Activated CD8-positive, alpha-beta memory T cell treated with anti-CD3 and anti-CD28 coated beads, Interleukin-2, amount 10 ng/mL, durations not matched to agents 7 days and 5 days (primary cell): ENCODE measurements at regions not wholly inside any gene's neighbourhood (a gene's known extent, or its start where the extent isn't known, plus 50 kb on each side); places are given as distances from the start of the nearest gene placed in this dataset.
"Not testable (repeated sequence)": the region's sequence is repeated elsewhere in the genome, so short reads cannot be mapped to it uniquely, and the experiment has no call there.

ENCODE experiments used
- ATAC-seq: fragments of 150-1000 bp; cut with Tn5 transposase; one replicate; pipeline ENCODE4 v1.10.0; 2021; ENCODE audit warnings: moderate library complexity
- CTCF ChIA-PET: fragments of 350-600 bp; sonication (Branson Sonifier 250); formaldehyde crosslinking; loops from one replicate; lab custom pipeline; 2021; ENCODE audit warnings: antibody characterized with exemption; lab: Charles Lee
- DNase-seq: peaks from one replicate; pipeline ENCODE4 v3.0.0-alpha.2; 2020
- H3K27ac Mint-ChIP-seq: one replicate; pipeline ENCODE4 v1.8.0; 2021; ENCODE audit warnings: mild to moderate bottlenecking, mixed read lengths
- H3K27me3 Mint-ChIP-seq: one replicate; pipeline ENCODE4 v1.8.0; 2021; ENCODE audit warnings: mixed read lengths
- H3K36me3 Mint-ChIP-seq: one replicate; pipeline ENCODE4 v1.8.0; 2021; ENCODE audit warnings: mild to moderate bottlenecking, mixed read lengths
- H3K4me1 Mint-ChIP-seq: one replicate; pipeline ENCODE4 v1.8.0; 2021; ENCODE audit warnings: mixed read lengths
- H3K4me3 Mint-ChIP-seq: one replicate; pipeline ENCODE4 v1.8.0; 2021; ENCODE audit warnings: mild to moderate bottlenecking, moderate library complexity, mixed read lengths
- H3K9me3 Mint-ChIP-seq: one replicate; pipeline ENCODE4 v1.8.0; 2022; ENCODE audit warnings: low read depth, mixed read lengths

DNA sequence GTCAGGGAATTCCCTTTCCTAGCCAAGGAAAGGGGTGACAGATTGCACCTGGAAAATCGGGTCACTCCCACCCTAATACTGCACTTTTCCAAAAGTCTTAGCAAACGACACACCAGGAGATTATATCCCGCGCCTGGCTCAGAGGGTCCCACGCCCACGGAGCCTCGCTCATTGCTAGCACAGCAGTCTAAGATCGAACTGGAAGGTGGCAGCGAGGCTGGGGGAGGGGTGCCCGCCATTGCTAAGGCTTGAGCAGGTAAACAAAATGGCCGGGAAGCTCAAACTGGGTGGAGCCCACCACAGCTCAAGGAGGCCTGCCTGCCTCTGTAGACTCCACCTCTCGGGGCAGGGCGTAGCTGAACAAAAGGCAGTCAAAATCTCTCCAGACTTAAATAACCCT is 440.2 kb upstream of the PHF14 start:
- CTCF ChIA-PET, ATAC-seq, H3K27ac Mint-ChIP-seq, DNase-seq, H3K4me3 Mint-ChIP-seq, H3K27me3 Mint-ChIP-seq, H3K4me1 Mint-ChIP-seq, H3K36me3 Mint-ChIP-seq, H3K9me3 Mint-ChIP-seq: not testable (repeated sequence)

DNA sequence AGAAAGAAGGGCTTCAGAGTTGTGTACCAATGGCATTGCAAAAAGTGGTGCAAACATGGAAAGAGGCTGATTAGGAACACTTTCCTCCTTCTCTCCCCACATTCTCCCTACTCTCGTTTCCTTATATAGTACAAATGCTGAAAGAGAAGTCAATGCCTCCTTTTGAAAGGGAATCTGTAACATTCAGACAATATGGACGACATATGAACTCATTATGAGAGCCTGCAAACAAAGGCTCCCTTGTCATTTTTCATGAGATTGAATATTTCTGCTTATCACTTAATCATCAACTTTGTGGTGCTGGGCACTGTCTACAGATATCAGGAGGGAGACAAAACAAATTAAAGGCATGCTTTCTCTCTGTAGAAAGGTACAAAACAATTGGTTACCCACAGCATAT is 437.1 kb upstream of the PHF14 start:
- CTCF ChIA-PET = no interaction called here
- Mint-ChIP-seq H3K9me3 (no peaks in the 10 kb centered on the region), H3K27ac (no peak overlapping the region), H3K36me3 (no peaks in the 10 kb centered on the region), H3K27me3 (no peaks in the 10 kb centered on the region), H3K4me1 (no peaks in the 10 kb centered on the region), H3K4me3 (no peak overlapping the region)
- DNase-seq (no peak), ATAC-seq (no peak)

GRCh38 chr7:10537764-10538163 is 435.9 kb upstream of the PHF14 start:
- ATAC-seq (no peak), DNase-seq (no peak)
- no peak overlapping the region for H3K27ac Mint-ChIP-seq
- H3K36me3 Mint-ChIP-seq = no peaks in the 10 kb centered on the region
- no peak overlapping the region for H3K4me3 Mint-ChIP-seq
- H3K4me1 Mint-ChIP-seq = no peaks in the 10 kb centered on the region
- CTCF ChIA-PET = no interaction called here
- no peaks in the 10 kb centered on the region for H3K9me3 Mint-ChIP-seq
- no peaks in the 10 kb centered on the region for H3K27me3 Mint-ChIP-seq

- DNase-seq = no peak
- H3K4me3 Mint-ChIP-seq = no peak overlapping the region
- H3K27ac Mint-ChIP-seq = no peak overlapping the region
- H3K4me1 Mint-ChIP-seq = no peaks in the 10 kb centered on the region
- H3K9me3 Mint-ChIP-seq = peaks cover 3% of the 10 kb centered on the region
- no peaks in the 10 kb centered on the region for H3K36me3 Mint-ChIP-seq
- no peaks in the 10 kb centered on the region for H3K27me3 Mint-ChIP-seq
- ATAC-seq = no peak
- CTCF ChIA-PET = no interaction called here
Observed at GRCh38 chr7:10557375-10557774, 416.3 kb upstream of the PHF14 start.

- H3K4me1 Mint-ChIP-seq = no peaks in the 10 kb centered on the region
- ATAC-seq = no peak
- no peak overlapping the region for H3K4me3 Mint-ChIP-seq
- CTCF ChIA-PET = no interaction called here
- no peak for DNase-seq
- H3K9me3 Mint-ChIP-seq = peaks cover 5% of the 10 kb centered on the region
- no peaks in the 10 kb centered on the region for H3K27me3 Mint-ChIP-seq
- no peaks in the 10 kb centered on the region for H3K36me3 Mint-ChIP-seq
- H3K27ac Mint-ChIP-seq = no peak overlapping the region
Observed at GRCh38 chr7:10560497-10560896, 413.2 kb upstream of the PHF14 start.

GRCh38 chr7:10568891-10569290 is 404.8 kb upstream of the PHF14 start:
- no peak overlapping the region for H3K4me3 Mint-ChIP-seq
- ATAC-seq (no peak), DNase-seq (no peak)
- H3K27me3 Mint-ChIP-seq = no peaks in the 10 kb centered on the region
- no peak overlapping the region for H3K27ac Mint-ChIP-seq
- peaks cover 4% of the 10 kb centered on the region for H3K9me3 Mint-ChIP-seq
- CTCF ChIA-PET = no interaction called here
- H3K4me1 Mint-ChIP-seq = no peaks in the 10 kb centered on the region
- H3K36me3 Mint-ChIP-seq = no peaks in the 10 kb centered on the region

DNA sequence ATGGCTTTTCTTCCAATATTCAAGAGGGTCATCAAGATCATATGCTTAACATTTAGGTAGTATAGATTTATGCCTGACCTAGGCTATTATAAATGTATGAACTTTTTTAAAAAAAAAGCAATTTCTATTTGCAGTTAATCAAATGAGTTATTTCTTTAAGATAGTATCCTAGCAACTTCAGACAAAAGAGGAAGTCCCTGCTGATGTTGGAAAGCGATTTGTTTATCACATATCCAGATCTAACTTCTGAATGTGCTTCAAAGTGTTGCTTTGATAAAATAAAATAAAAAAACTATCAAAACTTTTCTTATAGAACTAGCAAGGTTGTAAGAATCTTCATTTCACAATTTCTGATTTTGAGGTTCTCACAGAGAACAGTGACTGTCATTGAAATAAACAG is 401.9 kb upstream of the PHF14 start:
- Mint-ChIP-seq H3K36me3 (no peaks in the 10 kb centered on the region), H3K27me3 (no peaks in the 10 kb centered on the region), H3K4me3 (no peak overlapping the region), H3K27ac (no peak overlapping the region), H3K4me1 (no peaks in the 10 kb centered on the region), H3K9me3 (no peaks in the 10 kb centered on the region)
- DNase-seq (no peak), ATAC-seq (no peak)
- CTCF ChIA-PET = no interaction called here

DNA sequence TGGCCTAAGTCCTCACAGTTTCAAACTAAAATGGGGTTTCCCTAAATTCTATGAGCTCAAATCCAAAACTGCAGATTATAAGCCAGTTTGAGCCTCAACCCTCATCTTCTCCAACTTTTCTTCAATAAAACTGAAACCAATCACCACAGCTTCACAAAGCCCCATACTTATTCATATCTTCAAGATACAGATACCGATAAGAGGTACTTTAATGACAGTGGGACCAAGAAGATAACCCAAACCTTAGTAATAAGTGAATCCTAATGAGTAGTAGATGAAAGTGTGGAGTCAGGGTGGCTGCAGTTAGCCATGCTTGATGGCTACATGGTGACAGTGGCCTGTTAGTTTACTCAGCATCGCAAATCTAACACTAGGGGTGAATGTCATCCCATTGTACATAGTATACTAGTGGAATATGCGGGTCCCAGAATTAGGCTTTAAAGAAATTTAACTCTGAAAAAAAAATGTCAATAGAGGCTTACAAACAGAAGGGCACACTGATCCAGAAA is 395.8 kb upstream of the PHF14 start:
- Mint-ChIP-seq H3K27ac (no peak overlapping the region), H3K36me3 (no peaks in the 10 kb centered on the region), H3K4me3 (no peak overlapping the region), H3K4me1 (no peaks in the 10 kb centered on the region), H3K27me3 (no peaks in the 10 kb centered on the region), H3K9me3 (no peaks in the 10 kb centered on the region)
- ATAC-seq = no peak
- CTCF ChIA-PET = no interaction called here
- no peak for DNase-seq

- Mint-ChIP-seq H3K9me3 (no peaks in the 10 kb centered on the region), H3K27ac (no peak overlapping the region), H3K27me3 (no peaks in the 10 kb centered on the region), H3K4me3 (no peak overlapping the region), H3K4me1 (no peaks in the 10 kb centered on the region), H3K36me3 (no peaks in the 10 kb centered on the region)
- DNase-seq = no peak
- CTCF ChIA-PET = no interaction called here
- ATAC-seq = no peak
Observed at GRCh38 chr7:10579561-10579960, 394.1 kb upstream of the PHF14 start.

- H3K4me1 Mint-ChIP-seq = no peaks in the 10 kb centered on the region
- no peaks in the 10 kb centered on the region for H3K9me3 Mint-ChIP-seq
- ATAC-seq = no peak
- H3K36me3 Mint-ChIP-seq = no peaks in the 10 kb centered on the region
- H3K27me3 Mint-ChIP-seq = no peaks in the 10 kb centered on the region
- no peak for DNase-seq
- H3K4me3 Mint-ChIP-seq = no peak overlapping the region
- CTCF ChIA-PET = no interaction called here
- no peak overlapping the region for H3K27ac Mint-ChIP-seq
Observed at GRCh38 chr7:10584886-10585285, 388.8 kb upstream of the PHF14 start.

GRCh38 chr7:10588084-10588483 is 385.6 kb upstream of the PHF14 start:
- Mint-ChIP-seq H3K9me3 (no peaks in the 10 kb centered on the region), H3K27ac (no peak overlapping the region), H3K4me3 (no peak overlapping the region), H3K4me1 (no peaks in the 10 kb centered on the region), H3K27me3 (no peaks in the 10 kb centered on the region), H3K36me3 (no peaks in the 10 kb centered on the region)
- DNase-seq (no peak), ATAC-seq (no peak)
- CTCF ChIA-PET = no interaction called here

GRCh38 chr7:10592604-10593003 is 381.1 kb upstream of the PHF14 start:
- no peaks in the 10 kb centered on the region for H3K4me1 Mint-ChIP-seq
- H3K9me3 Mint-ChIP-seq = no peaks in the 10 kb centered on the region
- ATAC-seq (no peak), DNase-seq (no peak)
- H3K27me3 Mint-ChIP-seq = no peaks in the 10 kb centered on the region
- no peak overlapping the region for H3K4me3 Mint-ChIP-seq
- no peak overlapping the region for H3K27ac Mint-ChIP-seq
- H3K36me3 Mint-ChIP-seq = no peaks in the 10 kb centered on the region
- CTCF ChIA-PET = no interaction called here

- Mint-ChIP-seq H3K4me1 (no peaks in the 10 kb centered on the region), H3K4me3 (no peak overlapping the region), H3K36me3 (no peaks in the 10 kb centered on the region), H3K27me3 (no peaks in the 10 kb centered on the region), H3K9me3 (no peaks in the 10 kb centered on the region), H3K27ac (no peak overlapping the region)
- ATAC-seq = no peak
- DNase-seq = no peak
- CTCF ChIA-PET = no interaction called here
Observed at GRCh38 chr7:10593080-10593479, 380.6 kb upstream of the PHF14 start.

- H3K4me1 Mint-ChIP-seq = no peaks in the 10 kb centered on the region
- no peaks in the 10 kb centered on the region for H3K9me3 Mint-ChIP-seq
- no peaks in the 10 kb centered on the region for H3K36me3 Mint-ChIP-seq
- no peak overlapping the region for H3K27ac Mint-ChIP-seq
- no peak for ATAC-seq
- no peak for DNase-seq
- H3K27me3 Mint-ChIP-seq = no peaks in the 10 kb centered on the region
- H3K4me3 Mint-ChIP-seq = no peak overlapping the region
- CTCF ChIA-PET = no interaction called here
Observed at GRCh38 chr7:10596827-10597226, 376.8 kb upstream of the PHF14 start.

- CTCF ChIA-PET = no interaction called here
Observed at GRCh38 chr7:10604128-10604527, 369.5 kb upstream of the PHF14 start.

More at GRCh38 chr7:10604128-10604527, 369.5 kb upstream of the PHF14 start:
- H3K27me3 Mint-ChIP-seq = no peaks in the 10 kb centered on the region
- no peaks in the 10 kb centered on the region for H3K4me1 Mint-ChIP-seq
- H3K9me3 Mint-ChIP-seq = no peaks in the 10 kb centered on the region
- no peak overlapping the region for H3K27ac Mint-ChIP-seq
- no peaks in the 10 kb centered on the region for H3K36me3 Mint-ChIP-seq
- ATAC-seq = no peak
- no peak for DNase-seq
- H3K4me3 Mint-ChIP-seq = no peak overlapping the region
